ENCODE measurements at regions not wholly inside any gene's neighbourhood (a gene's known extent, or its start where the extent isn't known, plus 50 kb on each side); places are given as distances from the start of the nearest gene placed in this dataset.
"Not testable (repeated sequence)": the region's sequence is repeated elsewhere in the genome, so short reads cannot be mapped to it uniquely, and the experiment has no call there.

DNA sequence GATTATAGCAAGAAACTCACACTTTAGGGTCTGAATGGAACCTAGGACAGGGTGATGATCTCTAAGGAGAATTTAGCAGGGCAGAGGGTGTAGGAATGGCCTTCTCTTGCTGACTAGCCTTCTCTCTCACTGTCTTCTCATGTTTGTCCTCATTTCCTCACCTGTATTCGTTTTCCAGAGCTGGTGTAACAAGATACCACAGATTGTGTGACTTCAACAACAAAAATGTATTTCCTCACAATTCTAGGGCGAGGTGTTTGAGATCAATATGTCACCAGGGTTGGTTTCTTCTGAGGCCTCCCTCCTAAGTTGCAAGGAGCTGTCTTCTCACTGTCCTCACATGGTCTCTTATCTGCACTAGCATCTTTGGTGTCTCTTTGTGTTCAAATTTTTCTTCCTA lies 177.9 kb upstream of the C1orf87 start:
- TF ChIP-seq, protein P1, sequence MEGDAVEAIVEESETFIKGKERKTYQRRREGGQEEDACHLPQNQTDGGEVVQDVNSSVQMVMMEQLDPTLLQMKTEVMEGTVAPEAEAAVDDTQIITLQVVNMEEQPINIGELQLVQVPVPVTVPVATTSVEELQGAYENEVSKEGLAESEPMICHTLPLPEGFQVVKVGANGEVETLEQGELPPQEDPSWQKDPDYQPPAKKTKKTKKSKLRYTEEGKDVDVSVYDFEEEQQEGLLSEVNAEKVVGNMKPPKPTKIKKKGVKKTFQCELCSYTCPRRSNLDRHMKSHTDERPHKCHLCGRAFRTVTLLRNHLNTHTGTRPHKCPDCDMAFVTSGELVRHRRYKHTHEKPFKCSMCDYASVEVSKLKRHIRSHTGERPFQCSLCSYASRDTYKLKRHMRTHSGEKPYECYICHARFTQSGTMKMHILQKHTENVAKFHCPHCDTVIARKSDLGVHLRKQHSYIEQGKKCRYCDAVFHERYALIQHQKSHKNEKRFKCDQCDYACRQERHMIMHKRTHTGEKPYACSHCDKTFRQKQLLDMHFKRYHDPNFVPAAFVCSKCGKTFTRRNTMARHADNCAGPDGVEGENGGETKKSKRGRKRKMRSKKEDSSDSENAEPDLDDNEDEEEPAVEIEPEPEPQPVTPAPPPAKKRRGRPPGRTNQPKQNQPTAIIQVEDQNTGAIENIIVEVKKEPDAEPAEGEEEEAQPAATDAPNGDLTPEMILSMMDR (IDR thresholded peaks at IDR 0.05; ENCODE audit: insufficient read depth, low read depth, low read length) = no peak
- POLR2A ChIA-PET = no interaction called here
- CTCF ChIA-PET = interaction anchor here (0.7 kb wide), 1 partner anchor 25 kb away, joined by 3 read pairs; no protein-coding TSS in a partner anchor

DNA sequence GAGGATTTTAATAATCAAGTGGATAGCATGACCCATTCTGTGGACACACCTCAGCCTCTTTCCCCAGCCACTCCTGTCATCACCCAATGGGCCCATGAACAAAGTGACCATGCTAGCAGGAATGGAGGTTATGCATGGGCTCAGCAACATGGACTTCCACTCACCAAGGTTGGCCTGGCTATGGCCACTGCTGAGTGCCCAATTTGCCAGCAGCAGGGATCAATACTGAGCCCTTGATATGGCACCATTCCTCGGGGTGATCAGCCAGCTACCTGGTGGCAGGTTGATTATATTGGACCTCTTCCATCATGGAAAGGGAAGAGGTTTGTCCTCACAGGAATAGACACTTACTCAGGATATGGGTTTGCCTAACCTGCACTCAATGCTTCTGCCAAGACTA lies 173.9 kb upstream of the C1orf87 start:
- H3K27me3 ChIP-seq (ENCODE audit: control insufficient read depth, insufficient read depth, low read length); DNase-seq (ENCODE audit: low read depth); H3K4me3 ChIP-seq (ENCODE audit: low read depth, low read length); H3K36me3 ChIP-seq (ENCODE audit: control insufficient read depth, insufficient read depth, low read length); POLR2A ChIA-PET: not testable (repeated sequence)
- CTCF ChIA-PET = interaction anchor here (0.6 kb wide), 1 partner anchor 40 kb away, joined by 4 read pairs; no protein-coding TSS in a partner anchor

More for the DNA sequence above, 177.9 kb upstream of the C1orf87 start:
- DNase-seq (ENCODE audit: low read depth) = no peak
- no peaks in the 10 kb centered on the region for H3K27me3 ChIP-seq (ENCODE audit: control insufficient read depth, insufficient read depth, low read length)
- H3K36me3 ChIP-seq (ENCODE audit: control insufficient read depth, insufficient read depth, low read length) = no peaks in the 10 kb centered on the region
- no peak overlapping the region for H3K4me3 ChIP-seq (ENCODE audit: low read depth, low read length)

DNA sequence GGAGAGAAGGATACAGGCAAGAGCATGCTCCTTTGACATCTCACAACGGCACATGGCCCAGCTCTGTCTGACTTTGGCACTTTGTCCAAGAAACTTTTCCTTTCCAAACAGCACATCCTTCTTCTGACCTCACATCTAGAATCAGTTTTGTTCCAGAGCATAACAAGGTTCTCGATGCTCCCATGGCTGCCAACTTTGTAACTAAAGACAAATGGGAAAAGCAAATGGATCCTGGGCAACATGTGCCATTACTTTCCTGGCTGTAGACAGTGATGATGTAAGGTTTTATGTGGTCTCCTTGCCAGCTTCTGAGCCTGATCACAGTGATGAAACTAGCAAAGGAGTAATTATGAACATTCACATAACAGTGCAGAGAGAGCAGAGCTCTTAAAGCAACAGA lies 171.8 kb upstream of the C1orf87 start:
- Histone ChIP-seq H3K36me3 (ENCODE audit: control insufficient read depth, insufficient read depth, low read length) (no peaks in the 10 kb centered on the region), H3K27me3 (ENCODE audit: control insufficient read depth, insufficient read depth, low read length) (no peaks in the 10 kb centered on the region), H3K4me3 (ENCODE audit: low read depth, low read length) (no peak overlapping the region)
- ChIA-PET CTCF (interaction anchor here (1.2 kb wide), 1 partner anchor 24 kb away, joined by 4 read pairs; no protein-coding TSS in a partner anchor), POLR2A (no interaction called here)
- TF ChIP-seq, protein P1 (IDR thresholded peaks at IDR 0.05; ENCODE audit: insufficient read depth, low read depth, low read length) = no peak
- no peak for DNase-seq (ENCODE audit: low read depth)

DNA sequence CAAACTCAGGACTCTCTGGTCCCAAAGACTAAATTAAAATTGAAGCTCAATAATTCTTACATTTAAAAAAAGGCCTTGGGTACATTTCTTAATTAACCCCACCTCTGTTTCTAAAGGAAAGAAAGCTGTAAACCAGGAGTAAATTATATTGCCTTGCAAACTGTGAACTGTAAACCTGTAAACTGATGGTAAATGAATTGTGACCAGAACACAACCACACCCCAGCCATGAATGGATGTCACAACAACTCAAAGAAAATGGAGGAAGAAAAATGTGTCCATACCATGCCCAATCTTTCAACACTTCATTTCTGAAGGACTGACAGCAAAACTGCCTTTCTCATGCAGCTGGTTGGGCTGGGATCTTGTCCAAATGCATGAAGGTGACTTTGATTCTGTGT lies 171.3 kb upstream of the C1orf87 start:
- TF ChIP-seq, protein P1 (IDR thresholded peaks at IDR 0.05; ENCODE audit: insufficient read depth, low read depth, low read length) = no peak
- no peak overlapping the region for H3K4me3 ChIP-seq (ENCODE audit: low read depth, low read length)
- ChIA-PET CTCF (interaction anchor here (1.2 kb wide), 1 partner anchor 23 kb away, joined by 4 read pairs; no protein-coding TSS in a partner anchor), POLR2A (no interaction called here)
- H3K36me3 ChIP-seq (ENCODE audit: control insufficient read depth, insufficient read depth, low read length) = no peaks in the 10 kb centered on the region
- DNase-seq (ENCODE audit: low read depth) = no peak
- H3K27me3 ChIP-seq (ENCODE audit: control insufficient read depth, insufficient read depth, low read length) = no peaks in the 10 kb centered on the region

DNA sequence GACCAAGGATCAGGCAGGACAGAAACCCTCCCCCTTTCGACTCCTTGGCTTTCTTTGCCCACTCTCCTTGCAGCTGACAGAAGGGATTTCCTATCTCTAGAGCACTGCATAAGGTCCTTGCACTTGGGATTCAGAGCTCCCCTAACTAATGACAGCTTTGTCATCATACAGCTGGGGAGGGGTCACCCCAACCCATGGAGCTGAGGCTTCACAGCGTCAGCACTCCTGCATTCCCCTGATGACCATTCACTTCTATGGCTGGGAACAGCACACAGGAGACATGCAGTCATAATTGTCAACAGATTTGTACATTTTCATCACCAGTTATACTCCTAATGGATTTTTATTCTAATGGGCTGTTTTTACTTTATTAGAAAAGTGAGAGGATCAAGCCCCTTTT lies 161.7 kb upstream of the C1orf87 start:
- POLR2A ChIA-PET = no interaction called here
- DNase-seq (ENCODE audit: low read depth) = no peak
- TF ChIP-seq, protein P1 (IDR thresholded peaks at IDR 0.05; ENCODE audit: insufficient read depth, low read depth, low read length) = no peak
- Histone ChIP-seq H3K4me3 (ENCODE audit: low read depth, low read length) (no peak overlapping the region), H3K36me3 (ENCODE audit: control insufficient read depth, insufficient read depth, low read length) (no peaks in the 10 kb centered on the region), H3K27me3 (ENCODE audit: control insufficient read depth, insufficient read depth, low read length) (no peaks in the 10 kb centered on the region)
- CTCF ChIA-PET = no interaction called here

DNA sequence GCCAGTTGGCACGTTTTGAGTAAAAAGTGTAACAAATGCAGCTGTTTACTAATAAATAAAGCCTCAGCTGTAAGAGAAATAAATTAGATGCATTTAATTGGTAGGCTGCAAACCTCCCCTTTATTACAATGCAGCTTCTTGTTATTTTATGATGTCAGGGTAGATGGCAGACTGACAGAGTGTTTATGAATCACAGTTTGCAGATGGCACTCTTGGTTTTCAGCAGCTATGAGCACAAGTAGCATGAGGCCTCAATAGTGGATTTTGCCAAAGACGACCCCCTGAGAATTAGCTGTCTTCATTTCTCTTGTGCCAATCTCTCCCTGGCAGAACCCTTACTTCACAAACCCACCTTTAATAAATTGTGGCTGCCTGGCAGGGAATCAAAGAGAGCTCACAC lies 161.2 kb upstream of the C1orf87 start:
- no peak overlapping the region for H3K4me3 ChIP-seq (ENCODE audit: low read depth, low read length)
- POLR2A ChIA-PET = no interaction called here
- no peak for DNase-seq (ENCODE audit: low read depth)
- CTCF ChIA-PET = no interaction called here
- TF ChIP-seq, protein P1 (IDR thresholded peaks at IDR 0.05; ENCODE audit: insufficient read depth, low read depth, low read length) = no peak
- no peaks in the 10 kb centered on the region for H3K27me3 ChIP-seq (ENCODE audit: control insufficient read depth, insufficient read depth, low read length)
- H3K36me3 ChIP-seq (ENCODE audit: control insufficient read depth, insufficient read depth, low read length) = no peaks in the 10 kb centered on the region
